HL-60 (cell line): ENCODE measurements at regions not wholly inside any gene's neighbourhood (a gene's known extent, or its start where the extent isn't known, plus 50 kb on each side); places are given as distances from the start of the nearest gene placed in this dataset.

Experiments
- DNase-seq, 2 experiments: peaks; one replicate each; pipeline ENCODE4 v3.0.0-alpha.2; 2010 to 2020; ENCODE audit warnings: low read depth in 1 of 2, low spot score in 1 of 2
- H3K27ac ChIP-seq: fragments of 250-450 bp; sonication (Bioruptor Pico); replicated peaks from 2 replicates; pipeline ENCODE4 v1.5.1; 2020; ENCODE audit warnings: mild to moderate bottlenecking, moderate library complexity
- H3K27me3 ChIP-seq: fragments of 250-450 bp; sonication (Bioruptor Pico); 2 replicates; pipeline ENCODE4 v1.5.1; 2021; ENCODE audit warnings: mild to moderate bottlenecking, moderate library complexity; ENCODE audit not compliant: insufficient read depth, poor library complexity, severe bottlenecking
- H3K4me3 ChIP-seq: replicated peaks from 2 replicates; pipeline ENCODE4 v1.5.1; 2011; ENCODE audit warnings: mild to moderate bottlenecking, control low read depth, low read length; ENCODE audit not compliant: insufficient read depth
- GABPA ChIP-seq: IDR thresholded peaks from 2 replicates; pipeline ENCODE4 v1.6.1; 2012; ENCODE audit warnings: low read depth
- POLR2AphosphoS5 ChIP-seq: IDR thresholded peaks from 2 replicates; pipeline ENCODE4 v1.6.1; 2012; ENCODE audit warnings: low read depth
- SPI1 ChIP-seq: IDR thresholded peaks from 2 replicates; pipeline ENCODE4 v1.6.1; 2012; ENCODE audit warnings: low read depth, mild to moderate bottlenecking, borderline replicate concordance
- TF ChIP-seq, protein P1 (sequence below): IDR thresholded peaks from 2 replicates; pipeline ENCODE4 v1.6.1; 2012; ENCODE audit warnings: low read depth; ENCODE audit not compliant: insufficient replicate concordance
- TF ChIP-seq, protein P2 (sequence below): IDR thresholded peaks from one replicate; pipeline ENCODE4 v1.5.1; 2011; ENCODE audit warnings: low read length, control low read depth, inconsistent platforms; ENCODE audit not compliant: insufficient read depth

DNA sequence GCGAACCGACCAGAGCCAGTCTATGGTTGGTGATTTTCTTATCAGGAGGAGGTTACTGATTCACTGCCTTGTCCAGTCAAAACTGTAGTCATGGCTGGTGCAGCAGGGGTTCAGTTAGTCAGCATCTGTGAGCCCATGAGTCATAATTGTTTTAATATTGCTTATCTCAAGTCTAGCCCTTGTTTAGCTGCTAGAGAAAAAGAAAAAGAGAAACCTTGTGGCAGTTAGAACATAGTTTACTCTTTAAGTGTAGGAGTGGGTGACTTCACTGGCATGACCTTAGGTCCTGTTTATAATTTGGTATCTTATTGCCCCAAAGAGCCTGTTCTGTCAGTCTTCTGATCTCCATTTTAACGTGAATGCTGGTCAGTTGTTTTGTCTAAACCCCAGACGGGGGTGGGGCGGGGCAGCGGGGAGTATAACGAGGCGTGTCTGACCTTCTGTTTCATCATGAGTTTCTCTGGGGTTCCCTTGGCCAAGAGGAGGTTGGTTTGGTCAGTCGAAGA, 76.9 kb upstream of the NFIL3 start:
- Histone ChIP-seq H3K27ac (no peak overlapping the region), H3K4me3 (no peak overlapping the region)
- no peak for DNase-seq

DNA sequence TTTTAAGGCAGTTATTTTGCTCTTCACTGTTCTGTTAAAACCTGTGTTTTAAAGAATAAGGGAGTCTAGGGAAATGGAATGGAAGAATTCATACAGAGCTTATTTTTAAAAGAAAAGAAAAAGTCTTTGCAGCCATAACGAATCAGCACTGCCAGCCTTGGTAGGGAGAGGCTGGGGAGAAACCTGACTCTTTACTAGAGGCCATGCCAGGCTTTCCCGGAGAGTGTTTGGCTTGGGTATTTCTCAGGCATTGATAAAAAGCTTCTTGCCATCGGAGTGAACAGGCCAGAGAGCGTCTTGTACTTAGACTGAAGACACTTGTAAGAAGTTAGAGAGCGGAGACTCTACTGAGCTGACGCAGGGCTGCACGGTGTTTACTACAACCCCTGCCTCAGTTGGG, 72.7 kb upstream of the NFIL3 start:
- Histone ChIP-seq H3K27me3 (no peaks in the 10 kb centered on the region), H3K27ac (no peak overlapping the region), H3K4me3 (no peak overlapping the region)
- DNase-seq = no peak
- no peak for TF ChIP-seq GABPA
- TF ChIP-seq, protein P1, sequence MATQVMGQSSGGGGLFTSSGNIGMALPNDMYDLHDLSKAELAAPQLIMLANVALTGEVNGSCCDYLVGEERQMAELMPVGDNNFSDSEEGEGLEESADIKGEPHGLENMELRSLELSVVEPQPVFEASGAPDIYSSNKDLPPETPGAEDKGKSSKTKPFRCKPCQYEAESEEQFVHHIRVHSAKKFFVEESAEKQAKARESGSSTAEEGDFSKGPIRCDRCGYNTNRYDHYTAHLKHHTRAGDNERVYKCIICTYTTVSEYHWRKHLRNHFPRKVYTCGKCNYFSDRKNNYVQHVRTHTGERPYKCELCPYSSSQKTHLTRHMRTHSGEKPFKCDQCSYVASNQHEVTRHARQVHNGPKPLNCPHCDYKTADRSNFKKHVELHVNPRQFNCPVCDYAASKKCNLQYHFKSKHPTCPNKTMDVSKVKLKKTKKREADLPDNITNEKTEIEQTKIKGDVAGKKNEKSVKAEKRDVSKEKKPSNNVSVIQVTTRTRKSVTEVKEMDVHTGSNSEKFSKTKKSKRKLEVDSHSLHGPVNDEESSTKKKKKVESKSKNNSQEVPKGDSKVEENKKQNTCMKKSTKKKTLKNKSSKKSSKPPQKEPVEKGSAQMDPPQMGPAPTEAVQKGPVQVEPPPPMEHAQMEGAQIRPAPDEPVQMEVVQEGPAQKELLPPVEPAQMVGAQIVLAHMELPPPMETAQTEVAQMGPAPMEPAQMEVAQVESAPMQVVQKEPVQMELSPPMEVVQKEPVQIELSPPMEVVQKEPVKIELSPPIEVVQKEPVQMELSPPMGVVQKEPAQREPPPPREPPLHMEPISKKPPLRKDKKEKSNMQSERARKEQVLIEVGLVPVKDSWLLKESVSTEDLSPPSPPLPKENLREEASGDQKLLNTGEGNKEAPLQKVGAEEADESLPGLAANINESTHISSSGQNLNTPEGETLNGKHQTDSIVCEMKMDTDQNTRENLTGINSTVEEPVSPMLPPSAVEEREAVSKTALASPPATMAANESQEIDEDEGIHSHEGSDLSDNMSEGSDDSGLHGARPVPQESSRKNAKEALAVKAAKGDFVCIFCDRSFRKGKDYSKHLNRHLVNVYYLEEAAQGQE = no peak
- TF ChIP-seq SPI1 = no peak
- no peak for TF ChIP-seq POLR2AphosphoS5
- TF ChIP-seq, protein P2, sequence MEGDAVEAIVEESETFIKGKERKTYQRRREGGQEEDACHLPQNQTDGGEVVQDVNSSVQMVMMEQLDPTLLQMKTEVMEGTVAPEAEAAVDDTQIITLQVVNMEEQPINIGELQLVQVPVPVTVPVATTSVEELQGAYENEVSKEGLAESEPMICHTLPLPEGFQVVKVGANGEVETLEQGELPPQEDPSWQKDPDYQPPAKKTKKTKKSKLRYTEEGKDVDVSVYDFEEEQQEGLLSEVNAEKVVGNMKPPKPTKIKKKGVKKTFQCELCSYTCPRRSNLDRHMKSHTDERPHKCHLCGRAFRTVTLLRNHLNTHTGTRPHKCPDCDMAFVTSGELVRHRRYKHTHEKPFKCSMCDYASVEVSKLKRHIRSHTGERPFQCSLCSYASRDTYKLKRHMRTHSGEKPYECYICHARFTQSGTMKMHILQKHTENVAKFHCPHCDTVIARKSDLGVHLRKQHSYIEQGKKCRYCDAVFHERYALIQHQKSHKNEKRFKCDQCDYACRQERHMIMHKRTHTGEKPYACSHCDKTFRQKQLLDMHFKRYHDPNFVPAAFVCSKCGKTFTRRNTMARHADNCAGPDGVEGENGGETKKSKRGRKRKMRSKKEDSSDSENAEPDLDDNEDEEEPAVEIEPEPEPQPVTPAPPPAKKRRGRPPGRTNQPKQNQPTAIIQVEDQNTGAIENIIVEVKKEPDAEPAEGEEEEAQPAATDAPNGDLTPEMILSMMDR = no peak

More for the DNA sequence above, 76.9 kb upstream of the NFIL3 start:
- H3K27me3 ChIP-seq = no peaks in the 10 kb centered on the region
- TF ChIP-seq SPI1 (no peak), GABPA (no peak)
- TF ChIP-seq, protein P1 = no peak

DNA sequence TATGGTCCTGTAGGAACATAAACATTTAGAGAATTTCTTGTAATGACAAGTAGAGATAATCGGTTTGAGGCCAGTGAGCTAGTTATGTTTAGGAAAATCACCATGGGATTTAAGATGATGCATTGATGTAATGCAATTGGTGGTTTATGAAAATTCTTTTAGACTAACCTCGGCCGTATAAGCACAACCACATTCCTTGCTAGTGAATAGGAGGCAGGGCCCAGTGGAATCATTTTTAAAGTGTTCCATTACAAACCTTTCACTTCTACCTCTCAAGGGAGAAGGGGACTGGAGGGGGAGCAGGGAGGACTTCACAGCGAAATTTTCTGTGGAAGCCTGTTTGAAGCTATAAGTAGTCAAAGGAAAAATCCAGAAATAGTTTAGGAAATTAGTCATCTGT, 71.8 kb upstream of the NFIL3 start:
- no peak for DNase-seq
- H3K27ac ChIP-seq = no peak overlapping the region

More for the DNA sequence above, 71.8 kb upstream of the NFIL3 start:
- no peak overlapping the region for H3K4me3 ChIP-seq
- TF ChIP-seq SPI1 (no peak), POLR2AphosphoS5 (no peak), GABPA (no peak)
- TF ChIP-seq, protein P2 = no peak
- TF ChIP-seq, protein P1 = no peak
- no peaks in the 10 kb centered on the region for H3K27me3 ChIP-seq
